GM23248 (cell line): ENCODE measurements at regions not wholly inside any gene's neighbourhood (a gene's known extent, or its start where the extent isn't known, plus 50 kb on each side); places are given as distances from the start of the nearest gene placed in this dataset.

ENCODE experiments used
- EZH2 ChIP-seq: fragments of 200-600 bp; sonication (generic); IDR thresholded peaks from 2 replicates; pipeline ENCODE4 v1.6.1; 2018; ENCODE audit warnings: antibody characterized with exemption, mild to moderate bottlenecking; ENCODE audit not compliant: insufficient read depth, poor library complexity, severe bottlenecking
- EZH2phosphoT487 ChIP-seq: fragments of 200-600 bp; sonication (generic); IDR thresholded peaks from 2 replicates; pipeline ENCODE4 v1.6.1; 2018; ENCODE audit warnings: antibody characterized with exemption, moderate library complexity, mild to moderate bottlenecking, low read depth; ENCODE audit not compliant: insufficient read depth

DNA sequence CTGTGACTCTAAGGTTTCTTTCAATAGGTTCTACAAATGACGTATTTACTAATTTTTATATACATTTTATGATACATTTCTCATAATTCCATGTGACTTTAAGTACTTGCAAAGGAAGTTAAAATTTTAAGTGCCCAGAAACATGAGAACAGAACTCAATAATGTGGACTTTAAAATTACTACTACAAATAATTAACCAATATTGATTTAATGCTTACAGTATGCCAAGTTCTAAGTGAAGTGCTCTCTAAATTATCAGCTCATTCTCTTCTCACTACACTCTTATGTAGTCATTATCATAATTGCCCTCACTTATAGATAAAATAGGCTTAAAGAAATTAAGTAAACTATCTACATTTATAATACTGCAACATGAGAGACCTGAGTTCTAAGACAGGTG lies 1690.7 kb upstream of the CDH9 start:
- TF ChIP-seq EZH2 = no peak
- TF ChIP-seq EZH2phosphoT487 = no peak
